NCI-H524 (cell line): ENCODE measurements at regions not wholly inside any gene's neighbourhood (a gene's known extent, or its start where the extent isn't known, plus 50 kb on each side); places are given as distances from the start of the nearest gene placed in this dataset.
"Not testable (repeated sequence)": the region's sequence is repeated elsewhere in the genome, so short reads cannot be mapped to it uniquely, and the experiment has no call there.

ENCODE experiments used
- DNase-seq, 2 experiments: peaks; one replicate each; lab custom pipeline; 2025; lab: John Stamatoyannopoulos, UW

GRCh38 chr22:48940266-48941032 is 887.2 kb downstream of the BRD1 start:
- no peak for DNase-seq

DNA sequence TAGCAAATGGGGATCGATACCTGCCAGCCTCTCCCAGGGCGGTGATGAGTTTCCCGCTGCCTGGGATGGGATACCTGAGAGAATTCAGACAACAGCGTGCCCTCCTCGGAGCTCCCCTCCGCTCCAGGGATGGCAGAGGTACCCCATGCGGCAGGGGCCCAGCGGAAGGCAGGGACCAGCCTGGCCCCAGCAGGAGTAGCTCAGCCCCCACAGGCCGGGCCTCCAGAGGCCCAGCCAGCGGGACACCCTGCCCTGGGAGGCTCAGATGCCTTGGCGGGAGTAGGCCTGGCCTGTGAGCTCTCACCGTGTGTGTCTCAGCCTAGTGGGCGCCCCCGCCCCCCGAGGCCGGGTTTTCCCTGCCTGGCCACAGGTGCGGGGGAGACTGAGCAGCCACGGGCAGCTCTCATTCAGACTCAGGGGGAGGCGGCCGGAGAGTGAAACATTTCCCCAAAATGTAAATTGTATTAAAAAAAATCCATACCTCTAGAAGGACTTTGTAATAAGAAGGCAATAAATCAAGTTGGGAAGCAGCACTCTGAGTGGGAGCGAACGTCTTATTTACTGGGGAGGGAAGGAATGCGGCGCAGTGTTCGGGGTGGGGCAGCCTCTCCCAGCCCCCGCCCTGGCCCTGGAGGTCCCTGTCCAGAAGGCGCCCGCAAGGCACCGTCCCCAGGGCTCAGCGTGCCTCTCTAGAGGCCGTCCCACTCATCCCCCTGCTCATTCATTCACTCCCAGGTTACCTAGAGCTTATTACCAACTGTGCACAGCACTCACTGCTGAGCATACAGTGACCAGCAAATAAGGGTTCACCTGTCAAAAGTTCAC is 888.0 kb downstream of the BRD1 start:
- no peak for DNase-seq

DNA sequence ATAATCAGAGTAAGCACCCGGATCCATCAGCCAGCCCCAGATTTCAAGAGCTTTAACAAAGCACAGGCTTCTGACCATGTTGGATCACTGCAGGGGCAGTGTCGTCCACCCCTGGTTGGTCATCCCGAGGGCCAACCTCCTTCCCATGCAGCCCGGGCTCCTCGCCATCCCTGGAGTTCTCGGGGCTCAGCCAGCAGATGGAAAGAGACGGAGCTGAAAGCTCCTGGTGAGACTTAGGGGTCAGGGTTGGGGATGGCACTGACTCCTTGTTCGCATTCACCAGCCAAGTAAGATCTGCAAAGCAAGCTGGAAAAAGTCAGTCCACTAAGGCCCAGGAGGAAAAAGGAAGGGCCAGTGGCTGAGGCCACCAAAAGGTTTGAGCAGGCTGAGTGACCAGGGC is 888.9 kb downstream of the BRD1 start:
- DNase-seq: no peak

- no peak for DNase-seq
Observed at GRCh38 chr22:48937032-48937639, 890.5 kb downstream of the BRD1 start.

DNA sequence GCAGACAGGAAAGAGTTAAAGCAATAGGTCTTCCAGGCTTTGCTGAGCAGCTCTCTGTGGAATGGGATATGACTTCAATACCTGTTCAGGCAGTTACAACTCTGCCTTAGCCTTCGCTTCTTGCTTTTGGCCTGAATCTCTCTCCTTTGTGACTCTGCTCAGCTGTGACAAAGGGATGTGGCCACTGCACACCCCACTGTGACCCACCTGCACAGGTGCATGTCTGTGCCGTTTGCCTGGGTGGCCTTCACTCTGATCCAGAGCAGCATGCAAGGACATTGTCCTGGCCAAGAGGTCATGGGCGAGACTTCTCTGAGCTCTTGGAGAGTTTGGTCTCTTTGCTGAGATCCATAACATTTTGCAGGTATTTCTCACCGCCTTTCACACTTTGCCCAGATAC is 891.3 kb downstream of the BRD1 start:
- no peak for DNase-seq

- DNase-seq: no peak
Observed at GRCh38 chr22:48934446-48934845, 893.2 kb downstream of the BRD1 start.

GRCh38 chr22:48931452-48931851 is 896.2 kb downstream of the BRD1 start:
- peak; percentile 62 to 88 for DNase-seq

- DNase-seq: peak in 1 of 2 experiments; percentile 57
Observed at GRCh38 chr22:48929276-48929790, 898.3 kb downstream of the BRD1 start.

- DNase-seq: peak; percentile 46 to 65
Observed at GRCh38 chr22:48927591-48927990, 900.1 kb downstream of the BRD1 start.

- DNase-seq: peak; percentile 49 to 75
Observed at GRCh38 chr22:48926643-48927042, 901.0 kb downstream of the BRD1 start.

- peak; percentile 87 to 95 for DNase-seq
Observed at GRCh38 chr22:48926136-48926535, 901.5 kb downstream of the BRD1 start.

- peak in 1 of 2 experiments; percentile 33 for DNase-seq
Observed at GRCh38 chr22:48925450-48925849, 902.2 kb downstream of the BRD1 start.

- DNase-seq: peak in 1 of 2 experiments; percentile 68
Observed at GRCh38 chr22:48923996-48924395, 903.7 kb downstream of the BRD1 start.

- DNase-seq: peak; percentile 98 to 99
Observed at GRCh38 chr22:48923165-48923865, 904.4 kb downstream of the BRD1 start.

DNA sequence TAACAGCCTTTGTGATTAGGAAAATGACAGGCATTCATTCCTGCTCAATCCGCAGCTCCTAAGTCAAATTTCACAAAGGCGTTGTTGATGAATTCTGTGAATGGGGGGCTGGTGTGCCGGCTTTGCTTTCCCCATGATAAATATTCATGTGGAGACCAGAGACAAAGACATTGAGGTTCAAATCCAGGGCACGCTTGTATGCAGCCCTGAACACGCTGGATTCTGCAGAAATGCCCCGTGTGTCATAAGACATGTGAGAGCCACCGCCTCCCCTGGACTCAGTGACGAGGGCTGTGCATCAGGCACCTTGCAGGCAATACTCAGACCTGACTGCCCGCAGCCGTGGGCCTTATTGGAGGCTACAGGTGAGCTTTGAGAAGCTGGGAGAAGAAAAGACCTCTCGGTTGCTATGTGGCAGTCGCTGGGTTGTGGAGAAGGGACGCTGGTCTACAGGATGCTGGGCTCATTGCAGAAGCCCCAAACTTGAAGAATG is 906.2 kb downstream of the BRD1 start:
- DNase-seq: no peak

DNA sequence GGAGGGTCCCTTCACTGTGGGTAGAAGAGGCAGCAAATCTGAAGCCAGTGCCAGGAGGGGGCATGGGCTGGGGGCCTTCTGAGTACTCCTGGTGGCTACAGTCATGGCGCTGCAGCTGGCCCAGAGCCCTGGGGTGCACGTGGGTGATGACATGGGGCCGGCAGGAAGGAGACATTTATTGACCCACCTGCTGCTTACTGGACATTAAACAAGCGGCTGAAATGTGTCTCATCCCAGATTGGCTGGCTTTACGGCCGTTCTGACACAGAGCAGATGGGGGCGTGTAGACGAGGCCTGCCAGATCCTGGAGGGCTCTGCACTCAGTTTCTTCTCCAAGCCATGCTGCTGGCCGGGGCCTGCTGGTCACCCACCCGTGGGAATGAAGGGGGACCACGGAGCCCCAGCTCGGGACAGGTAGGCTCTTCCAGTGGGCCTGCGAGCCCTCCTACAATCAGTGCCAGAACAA is 906.9 kb downstream of the BRD1 start:
- no peak for DNase-seq

DNA sequence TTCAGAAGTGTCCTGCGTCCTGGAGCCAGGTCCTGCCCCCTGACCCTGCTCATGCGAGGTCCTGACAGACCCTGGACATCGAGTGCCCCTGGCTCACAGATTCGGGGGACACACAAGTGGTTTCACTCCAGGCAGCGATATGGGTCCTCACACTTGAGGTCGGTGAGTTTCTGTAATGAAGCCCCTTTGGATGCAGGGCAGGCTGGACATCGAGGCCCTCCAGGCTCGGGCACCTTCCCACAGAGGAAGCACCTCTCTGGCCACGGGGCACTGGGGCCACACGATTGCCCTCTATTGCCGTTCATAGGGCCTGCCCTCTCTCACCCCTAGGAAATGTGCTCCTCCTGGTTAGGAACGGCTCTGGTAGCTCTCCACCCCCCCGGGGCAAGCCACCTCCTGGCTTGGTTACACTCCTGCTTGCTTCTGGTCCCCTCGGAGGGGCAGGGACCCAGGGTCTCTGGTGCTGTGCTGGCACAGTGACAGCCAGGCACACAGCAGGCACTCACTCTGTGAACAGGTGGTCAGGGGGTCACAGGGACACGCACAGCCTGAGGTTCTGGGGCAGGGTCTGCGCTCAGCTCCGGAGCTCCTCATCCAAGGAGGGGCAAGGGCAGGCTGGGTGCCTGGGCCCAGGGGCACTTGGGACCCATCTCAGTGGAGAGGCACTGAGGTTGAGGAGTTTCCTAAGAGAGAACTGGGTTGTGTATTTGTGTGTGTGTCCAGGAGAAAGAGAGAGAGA is 907.7 kb downstream of the BRD1 start:
- DNase-seq: peak in 1 of 2 experiments; percentile 34

DNA sequence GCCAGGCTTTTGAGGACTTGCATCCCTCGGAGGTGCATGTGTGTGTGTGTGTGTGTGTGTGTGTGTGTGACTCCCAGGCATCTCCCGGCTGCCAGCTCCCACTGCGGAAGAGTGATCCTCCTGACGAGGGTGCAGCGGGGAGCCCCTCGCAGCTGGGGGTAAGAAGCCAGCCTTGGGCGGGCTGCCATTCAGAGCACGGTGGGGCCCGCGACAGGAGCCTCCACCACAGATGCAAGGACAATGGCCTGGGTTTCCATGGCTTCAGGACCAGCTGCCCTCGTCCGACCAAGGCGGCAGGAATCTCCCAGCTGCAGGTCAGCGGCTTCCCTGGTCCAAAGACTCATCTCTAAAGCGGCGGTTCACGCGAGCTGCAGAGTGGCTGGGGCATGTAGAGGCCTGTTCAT is 908.5 kb downstream of the BRD1 start:
- DNase-seq: peak; percentile 30 to 59

- peak in 1 of 2 experiments; percentile 62 for DNase-seq
Observed at GRCh38 chr22:48918585-48919186, 909.0 kb downstream of the BRD1 start.

DNA sequence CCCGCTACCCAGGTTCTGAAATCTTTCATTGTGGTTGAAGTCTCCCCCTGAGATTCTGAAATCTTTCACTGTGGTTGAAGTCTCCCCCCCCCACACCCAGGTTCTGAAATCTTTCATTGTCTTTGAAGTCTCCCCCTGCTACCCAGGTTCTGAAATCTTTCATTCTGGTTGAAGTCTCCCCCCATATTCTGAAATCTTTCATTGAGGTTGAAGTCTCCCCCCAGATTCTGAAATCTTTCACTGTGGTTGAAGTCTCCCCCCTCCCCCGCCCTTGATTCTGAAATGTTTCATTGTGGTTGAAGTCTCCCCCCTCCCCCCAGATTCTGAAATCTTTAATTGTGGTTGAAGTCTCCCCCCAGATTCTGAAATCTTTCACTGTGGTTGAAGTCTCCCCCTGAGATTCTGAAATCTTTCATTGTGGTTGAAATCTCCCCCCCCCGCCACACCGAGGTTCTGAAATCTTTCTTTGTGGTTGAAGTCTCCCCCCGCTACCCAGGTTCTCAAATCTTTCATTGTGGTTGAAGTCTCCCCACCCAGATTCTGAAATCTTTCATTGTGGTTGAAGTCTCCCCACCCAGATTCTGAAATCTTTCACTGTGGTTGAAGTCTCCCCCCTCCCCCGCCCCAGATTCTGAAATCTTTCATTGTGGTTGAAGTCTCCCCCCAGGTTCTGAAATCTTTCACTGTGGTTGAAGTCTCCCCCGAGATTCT is 915.2 kb downstream of the BRD1 start:
- DNase-seq: not testable (repeated sequence)
